GM21381 (cell line): ENCODE measurements at regions not wholly inside any gene's neighbourhood (a gene's known extent, or its start where the extent isn't known, plus 50 kb on each side); places are given as distances from the start of the nearest gene placed in this dataset.

Experiments used
- ATAC-seq: cut with Tn5 transposase; IDR thresholded peaks from one replicate; pipeline ENCODE4 v1.9.1; 2021; ENCODE audit warnings: mild to moderate bottlenecking, moderate library complexity; ENCODE audit not compliant: unreplicated experiment

DNA sequence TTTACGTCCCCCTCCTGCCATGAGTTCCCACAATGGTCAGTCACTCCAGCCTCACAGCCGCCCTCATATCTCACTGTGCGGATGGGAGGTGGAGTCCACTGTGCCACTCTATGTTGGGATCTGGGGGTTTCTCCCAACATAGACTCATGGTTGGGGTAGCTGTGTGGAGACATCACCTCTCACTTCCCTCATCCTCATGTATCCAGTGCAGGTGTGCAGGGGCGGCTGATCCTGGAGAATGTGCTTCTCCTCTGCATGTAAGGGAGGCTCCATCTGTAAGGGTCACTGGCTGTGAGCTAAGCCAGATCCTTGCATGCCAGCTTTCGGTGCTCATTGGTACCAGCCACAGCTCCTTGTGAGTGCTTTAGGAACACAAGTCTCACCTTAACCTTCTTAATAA lies 400.8 kb downstream of the CDH26 start:
- no peak for ATAC-seq

DNA sequence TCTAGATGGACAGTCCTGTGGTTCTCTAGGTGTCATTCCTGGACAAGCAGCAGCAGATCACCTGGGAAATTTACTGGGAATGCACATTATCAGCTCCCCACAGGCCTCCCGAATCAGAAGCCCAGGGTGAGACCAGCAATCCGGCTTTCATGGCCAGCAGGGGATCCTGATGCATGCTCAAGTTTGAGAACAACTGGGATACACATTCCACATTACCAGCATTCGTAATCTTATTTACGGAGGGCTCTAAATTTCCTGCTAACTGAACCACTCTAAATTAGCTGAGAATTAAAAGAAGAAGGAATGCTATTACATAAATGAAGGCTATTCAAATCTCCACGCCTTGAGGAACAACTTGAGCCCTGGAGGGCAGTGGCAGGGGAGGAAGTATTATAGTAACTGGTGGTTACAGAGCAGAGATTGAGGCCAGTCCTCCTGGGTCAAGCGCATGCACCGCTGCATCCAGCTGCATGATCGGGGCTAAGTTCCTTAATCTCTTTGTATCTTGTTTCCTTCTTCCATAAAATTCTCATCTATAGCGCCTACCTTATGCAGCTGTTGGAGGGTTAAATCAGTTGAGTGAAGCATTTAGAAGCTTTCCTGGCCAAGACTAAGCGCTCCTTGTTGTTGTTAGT lies 403.7 kb downstream of the CDH26 start:
- ATAC-seq, result no peak

GRCh38 chr20:60362531-60362930 lies 404.3 kb downstream of the CDH26 start:
- no peak for ATAC-seq

- ATAC-seq, result no peak
Observed at GRCh38 chr20:60363698-60364097, 405.5 kb downstream of the CDH26 start.

DNA sequence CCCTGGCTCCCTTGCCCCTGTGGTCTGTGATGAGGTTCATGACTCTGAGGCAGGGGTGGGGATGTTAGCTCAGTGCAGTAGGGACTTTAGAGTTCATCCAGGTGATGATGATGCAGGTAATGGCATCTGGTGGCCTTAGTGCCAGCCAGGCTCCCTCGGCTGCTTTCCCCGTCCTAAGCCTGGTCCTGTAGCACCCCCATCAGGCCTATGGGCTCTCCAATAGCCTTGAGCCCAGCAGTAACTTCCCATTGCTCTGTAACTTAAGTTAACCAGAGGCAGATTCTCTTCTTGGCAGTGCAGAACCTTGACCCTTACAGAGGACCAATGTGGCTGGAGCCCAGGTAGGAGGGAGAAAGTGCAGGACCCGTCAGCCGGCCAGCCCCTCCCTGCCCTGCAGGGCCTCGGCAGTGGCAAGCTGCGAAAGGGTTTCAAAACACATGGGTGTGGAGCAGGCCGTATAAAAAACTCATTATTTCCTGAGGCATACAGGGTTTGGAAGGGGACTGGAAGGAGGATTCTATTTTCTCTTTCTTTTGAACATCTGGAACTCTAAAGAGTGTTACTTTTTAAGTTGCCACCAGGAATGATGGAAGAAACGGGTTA lies 406.9 kb downstream of the CDH26 start:
- no peak for ATAC-seq

DNA sequence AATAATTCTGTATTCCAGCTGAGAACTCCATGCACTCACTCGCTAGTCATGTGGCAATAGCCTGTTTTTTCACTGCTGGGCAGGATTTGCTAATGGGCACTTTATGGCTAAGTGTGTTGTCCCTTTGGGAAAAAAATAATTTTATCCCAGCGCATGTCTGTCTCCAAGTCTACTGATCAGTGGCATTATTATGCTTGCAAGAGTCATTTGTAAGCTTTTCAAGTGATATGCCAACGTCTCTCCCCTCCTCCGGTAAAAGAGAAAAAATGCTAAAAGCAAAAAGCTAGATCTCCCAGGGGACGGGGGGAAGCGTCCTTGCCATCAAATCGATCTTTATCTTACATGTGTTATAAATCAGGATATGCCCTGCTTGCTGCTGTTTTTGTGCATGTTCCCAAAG lies 407.7 kb downstream of the CDH26 start:
- ATAC-seq, result no peak

- ATAC-seq, result no peak
Observed at GRCh38 chr20:60371384-60371783, 413.2 kb downstream of the CDH26 start.

GRCh38 chr20:60372275-60372674 lies 414.1 kb downstream of the CDH26 start:
- ATAC-seq, result no peak

- no peak for ATAC-seq
Observed at GRCh38 chr20:60372822-60373221, 414.6 kb downstream of the CDH26 start.

- no peak for ATAC-seq
Observed at GRCh38 chr20:60378620-60379019, 420.4 kb downstream of the CDH26 start.

DNA sequence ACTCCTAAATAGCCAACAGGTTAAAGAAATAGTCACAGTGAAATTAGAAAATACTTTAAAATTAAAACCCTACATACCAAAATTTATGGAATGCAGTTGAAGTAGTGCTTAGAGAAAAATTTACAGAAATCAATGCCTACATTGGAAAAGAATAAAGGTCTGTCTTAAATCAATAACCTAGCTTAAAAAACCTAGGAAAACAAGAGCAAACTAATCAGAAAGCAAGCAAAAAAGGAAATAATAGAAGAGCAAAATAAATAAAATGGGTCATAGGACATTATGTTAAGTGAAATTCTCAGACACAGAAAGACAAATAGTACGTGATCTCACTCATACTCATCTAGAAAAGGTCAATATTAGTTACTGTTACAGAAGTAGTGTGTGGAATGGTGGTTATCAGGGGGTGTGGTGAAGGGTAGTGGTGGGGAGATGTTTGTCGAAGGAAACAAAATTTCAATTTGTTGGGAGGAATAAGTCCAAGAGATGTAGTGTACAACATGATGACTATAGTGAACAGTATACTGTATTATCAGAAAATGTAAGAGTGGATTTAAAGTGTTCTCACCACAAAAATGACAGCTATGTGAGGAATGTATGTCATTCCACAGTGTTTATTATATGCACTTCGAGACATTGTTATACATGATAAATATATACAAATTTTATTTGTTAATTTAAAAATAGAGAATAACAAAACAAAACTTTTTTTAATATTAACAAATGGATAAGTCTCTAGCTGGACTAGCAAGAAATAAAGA lies 423.6 kb downstream of the CDH26 start:
- no peak for ATAC-seq

- no peak for ATAC-seq
Observed at GRCh38 chr20:60389441-60389840, 431.2 kb downstream of the CDH26 start.

DNA sequence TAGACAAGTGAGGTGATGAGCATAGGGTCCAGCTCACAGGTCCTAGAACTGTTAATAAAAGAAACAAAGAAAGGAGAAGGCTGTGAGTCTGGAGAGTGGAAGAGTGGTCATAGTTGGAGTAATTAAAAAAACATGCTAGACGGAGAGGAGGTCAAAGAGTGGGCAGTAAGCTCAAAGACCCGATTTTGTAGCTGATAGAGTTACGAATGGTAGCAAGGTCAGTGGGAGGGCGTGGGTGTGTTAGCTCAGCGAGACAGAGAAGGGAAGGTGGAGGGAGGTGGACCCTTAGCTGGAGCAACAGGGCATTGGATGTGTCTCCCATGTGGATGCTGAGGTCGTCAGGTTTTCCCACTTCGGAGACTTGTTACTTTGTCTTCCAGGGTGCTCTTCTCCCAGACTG lies 431.7 kb downstream of the CDH26 start:
- no peak for ATAC-seq

GRCh38 chr20:60395991-60396390 lies 437.8 kb downstream of the CDH26 start:
- no peak for ATAC-seq

GRCh38 chr20:60400567-60400966 lies 442.3 kb downstream of the CDH26 start:
- no peak for ATAC-seq

DNA sequence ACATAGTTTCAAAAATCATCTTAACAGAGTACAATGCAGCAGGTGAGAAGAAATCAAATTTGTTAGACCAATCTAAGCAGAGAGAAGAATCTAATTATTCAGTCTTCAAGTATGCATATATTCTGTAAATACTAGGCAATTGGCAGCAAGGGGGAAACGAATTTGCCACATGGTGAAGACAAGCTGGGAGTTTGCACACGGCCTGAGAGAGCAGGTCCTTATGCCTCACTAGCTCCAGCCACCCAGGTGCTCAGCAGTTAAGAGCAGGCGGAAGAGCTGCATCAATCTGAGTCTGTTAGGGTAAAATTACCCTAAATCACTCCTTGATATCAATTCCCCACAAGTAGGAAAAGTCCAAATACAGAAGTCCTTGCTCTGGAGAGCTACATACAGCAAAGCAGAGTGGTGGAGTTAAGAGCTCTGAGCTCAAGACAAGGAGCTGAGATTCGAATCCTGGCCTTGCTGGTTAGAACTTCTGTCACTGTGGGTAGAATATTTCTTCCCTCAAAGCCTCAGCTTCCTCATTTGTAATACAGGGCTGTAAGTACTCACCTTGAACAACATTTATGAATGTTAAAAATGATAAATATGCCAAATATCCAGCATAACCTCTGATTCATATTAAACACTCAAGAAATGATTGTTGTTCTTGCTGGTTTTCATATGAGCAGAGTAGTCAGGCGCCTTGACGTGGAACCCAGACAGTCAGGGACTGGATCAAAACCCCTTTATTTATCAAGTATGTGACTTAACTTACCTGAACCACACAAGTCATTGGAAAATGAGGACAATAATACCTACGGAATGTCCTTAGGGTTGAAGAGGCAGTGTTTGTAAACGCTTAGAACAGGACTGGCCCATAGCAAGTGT lies 444.2 kb downstream of the CDH26 start:
- no peak for ATAC-seq

DNA sequence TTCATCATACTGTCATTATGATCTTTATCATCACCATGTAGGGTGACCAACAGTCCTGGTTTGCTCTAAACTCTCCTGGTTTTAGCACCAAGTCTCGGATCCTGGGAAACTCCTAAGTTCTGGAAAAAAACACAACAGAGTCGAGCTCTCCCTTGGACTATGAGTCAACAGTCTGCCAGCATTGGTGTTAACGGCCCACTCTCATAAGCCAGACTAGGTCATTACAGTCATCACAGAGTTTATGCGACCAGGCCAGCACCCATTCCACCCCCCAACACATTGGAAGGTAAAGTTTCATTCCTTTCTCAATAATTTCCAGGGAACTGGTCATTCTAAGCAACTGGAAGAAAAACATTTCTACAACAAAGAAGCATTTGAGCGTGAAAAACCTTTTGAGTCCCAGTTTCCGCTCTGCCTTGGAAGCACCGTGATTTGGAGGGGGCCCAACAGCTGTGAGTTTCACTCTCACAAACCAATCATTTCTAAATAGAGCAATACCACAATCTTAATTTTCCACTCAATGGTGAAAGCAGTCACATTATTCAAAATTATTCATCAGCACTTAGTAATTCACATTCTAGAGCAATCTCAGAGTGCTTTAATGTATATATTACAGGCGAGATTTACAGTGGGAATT lies 445.0 kb downstream of the CDH26 start:
- ATAC-seq, result no peak

DNA sequence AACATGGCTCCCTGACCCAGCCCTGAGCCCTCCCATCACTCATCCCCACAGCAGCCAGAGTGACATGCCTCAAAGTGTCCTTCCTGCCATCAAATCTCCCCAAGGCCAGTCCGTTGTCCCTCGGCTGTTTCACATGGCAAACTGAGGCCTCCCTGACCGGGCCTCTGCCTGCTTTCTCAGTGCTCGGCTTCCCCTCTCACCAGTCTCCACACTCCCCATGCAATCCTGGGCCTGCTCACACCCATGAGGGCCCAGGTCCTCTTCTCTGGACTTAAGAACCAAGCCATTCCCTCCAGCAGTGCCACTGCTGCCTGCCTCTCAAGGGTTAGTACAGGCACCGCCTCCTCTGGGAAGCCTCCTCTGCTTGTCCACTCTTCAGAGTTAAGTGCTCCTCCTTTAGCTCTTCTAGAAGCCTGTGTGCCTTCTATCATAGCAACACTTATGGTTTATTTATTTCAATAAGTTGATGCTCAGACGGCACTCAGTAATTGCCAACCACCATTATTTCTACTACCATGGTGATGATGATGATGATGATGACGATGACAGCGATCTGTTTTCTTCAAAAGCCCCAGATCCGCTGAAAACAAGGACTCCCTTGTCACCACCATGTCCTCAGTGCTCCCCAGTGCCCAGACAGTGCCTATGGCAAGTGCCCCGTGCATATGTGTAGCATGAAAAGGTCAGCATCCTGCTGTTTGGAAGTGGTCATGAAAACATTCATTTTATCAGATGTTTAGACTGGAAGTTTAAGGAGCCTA lies 449.0 kb downstream of the CDH26 start:
- no peak for ATAC-seq

DNA sequence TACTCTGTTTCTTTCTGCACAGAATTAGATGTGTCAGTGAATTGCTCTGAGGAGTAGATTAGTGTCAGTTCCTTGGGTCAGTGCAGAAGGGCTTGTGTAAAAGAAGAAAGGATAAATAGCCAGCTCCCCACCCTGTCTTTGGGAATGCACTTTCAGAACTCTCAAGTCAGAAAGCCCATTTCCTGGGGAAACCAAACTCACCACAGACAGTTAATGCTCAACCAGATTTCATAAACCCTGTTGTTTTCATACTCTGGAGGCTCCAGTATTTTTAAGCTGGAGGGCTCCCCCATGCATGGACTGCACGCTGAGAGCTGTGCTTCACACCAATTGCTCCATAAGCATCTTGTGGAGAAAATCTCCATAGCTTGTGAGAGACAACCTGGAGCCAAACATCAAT lies 449.7 kb downstream of the CDH26 start:
- ATAC-seq, result no peak

- no peak for ATAC-seq
Observed at GRCh38 chr20:60408435-60408834, 450.2 kb downstream of the CDH26 start.
